Stimulated activated CD4-positive, alpha-beta T cell treated with anti-CD3 and anti-CD28 coated beads, TNF-alpha, amount 100 ng/mL, for 24 hours (primary cell): ENCODE measurements at regions not wholly inside any gene's neighbourhood (a gene's known extent, or its start where the extent isn't known, plus 50 kb on each side); places are given as distances from the start of the nearest gene placed in this dataset.
"Not testable (repeated sequence)": the region's sequence is repeated elsewhere in the genome, so short reads cannot be mapped to it uniquely, and the experiment has no call there.

Experiments used
- DNase-seq, 3 experiments: peaks; one replicate each; pipeline ENCODE4 v3.0.0-alpha.2; 2020; ENCODE audit warnings: low read depth in 3 of 3

- DNase-seq: peak in 1 of 3 experiments; percentile 22
Measured at GRCh38 chr10:9091530-9092093, 1037.1 kb downstream of the GATA3 start.

- peak in 1 of 3 experiments; percentile 15 for DNase-seq
Measured at GRCh38 chr10:9096288-9096687, 1041.8 kb downstream of the GATA3 start.

DNA sequence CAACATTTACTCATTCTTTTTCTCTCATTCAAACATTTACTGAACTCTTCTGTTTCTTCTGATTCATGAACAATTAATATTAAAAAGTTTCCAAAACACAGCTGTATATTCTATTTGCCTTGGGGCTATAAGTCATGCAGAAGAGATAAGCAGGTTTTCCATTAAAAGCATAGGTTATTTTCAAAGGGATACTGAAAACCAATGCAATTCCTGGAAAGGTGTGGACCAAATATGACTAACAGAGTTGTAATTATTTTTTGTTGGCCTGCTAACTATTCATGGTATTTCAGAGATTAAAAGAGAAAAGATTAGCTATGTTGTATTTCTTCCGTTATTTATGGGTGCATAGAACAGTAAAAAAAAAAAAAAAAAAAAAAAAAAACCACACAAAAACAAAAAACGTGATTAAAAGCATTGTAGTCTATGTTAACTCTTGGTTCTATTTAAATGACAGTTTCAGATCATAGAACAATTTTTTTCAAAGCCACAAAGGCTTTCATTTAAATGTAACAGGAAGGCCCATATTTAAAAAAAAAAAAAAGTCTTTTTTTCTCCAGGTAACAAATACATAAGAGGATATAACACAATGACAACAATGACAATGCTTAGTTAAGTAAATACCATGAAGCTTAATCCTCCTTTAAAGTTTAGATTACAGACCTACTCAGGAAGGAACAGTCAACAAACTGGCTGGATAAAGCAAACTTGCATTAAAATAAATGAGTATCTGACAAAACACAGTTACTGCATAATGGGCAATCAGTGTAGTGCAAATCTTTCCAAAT is 1042.9 kb downstream of the GATA3 start:
- DNase-seq: no peak

- DNase-seq: no peak
Measured at GRCh38 chr10:9097991-9098306, 1043.5 kb downstream of the GATA3 start.

GRCh38 chr10:9102026-9102425 is 1047.5 kb downstream of the GATA3 start:
- DNase-seq: no peak

GRCh38 chr10:9103301-9103700 is 1048.8 kb downstream of the GATA3 start:
- no peak for DNase-seq

GRCh38 chr10:9111976-9112375 is 1057.5 kb downstream of the GATA3 start:
- DNase-seq: no peak

GRCh38 chr10:9126728-9127127 is 1072.2 kb downstream of the GATA3 start:
- no peak for DNase-seq

DNA sequence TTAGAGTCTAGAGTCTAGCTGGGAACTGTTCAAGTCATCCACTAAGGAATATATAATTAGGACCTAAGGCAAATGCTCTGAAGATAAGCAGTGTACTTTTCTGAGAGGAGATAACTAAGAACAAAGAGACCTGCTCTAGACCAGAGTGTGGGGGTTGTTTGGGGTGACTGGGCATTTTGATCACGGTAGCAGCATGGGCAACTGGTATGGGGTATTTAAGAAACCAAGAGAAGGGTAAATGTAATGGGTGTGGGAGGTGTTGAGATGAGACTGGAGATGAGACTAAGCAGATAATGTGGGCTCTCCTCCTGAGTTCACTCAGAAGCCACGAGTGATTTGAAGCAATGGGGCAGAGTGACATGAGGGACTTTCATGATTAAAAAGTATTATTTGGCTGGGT is 1082.9 kb downstream of the GATA3 start:
- no peak for DNase-seq

DNA sequence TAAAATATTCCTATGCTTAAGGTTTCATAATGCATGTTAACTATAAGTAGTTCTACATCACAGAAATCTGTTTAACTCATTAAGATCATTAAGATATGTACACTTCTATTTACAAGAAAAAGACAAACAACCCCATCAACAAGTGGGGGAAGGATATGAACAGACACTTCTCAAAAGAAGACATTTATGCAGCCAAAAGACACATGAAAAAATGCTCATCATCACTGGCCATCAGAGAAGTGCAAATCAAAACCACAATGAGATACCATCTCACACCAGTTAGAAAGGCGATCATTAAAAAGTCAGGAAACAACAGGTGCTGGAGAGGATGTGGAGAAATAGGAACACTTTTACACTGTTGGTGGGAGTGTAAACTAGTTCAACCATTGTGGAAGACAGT is 1084.3 kb downstream of the GATA3 start:
- not testable (repeated sequence) for DNase-seq

- DNase-seq: no peak
Measured at GRCh38 chr10:9140373-9140772, 1085.9 kb downstream of the GATA3 start.

GRCh38 chr10:9147475-9147874 is 1093.0 kb downstream of the GATA3 start:
- DNase-seq: no peak

GRCh38 chr10:9149134-9149533 is 1094.6 kb downstream of the GATA3 start:
- no peak for DNase-seq

DNA sequence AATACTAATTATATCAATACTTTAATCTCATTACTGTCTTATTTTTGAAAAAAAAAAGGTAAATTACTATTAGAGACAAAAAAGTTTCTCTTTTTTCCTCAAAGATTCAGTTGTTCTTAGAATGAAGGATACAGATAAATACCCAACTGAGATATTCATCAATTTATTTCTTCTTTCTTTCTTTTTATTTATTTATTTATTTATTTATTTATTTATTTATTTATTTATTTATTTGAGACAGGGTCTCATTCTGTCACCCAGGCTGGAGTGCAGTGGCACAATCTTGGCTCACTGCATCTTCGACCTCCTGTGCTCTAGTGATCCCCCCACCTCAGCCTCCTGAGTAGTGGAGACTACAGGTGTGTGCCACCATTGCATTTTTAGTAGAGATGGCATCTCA is 1098.6 kb downstream of the GATA3 start:
- DNase-seq: not testable (repeated sequence)

DNA sequence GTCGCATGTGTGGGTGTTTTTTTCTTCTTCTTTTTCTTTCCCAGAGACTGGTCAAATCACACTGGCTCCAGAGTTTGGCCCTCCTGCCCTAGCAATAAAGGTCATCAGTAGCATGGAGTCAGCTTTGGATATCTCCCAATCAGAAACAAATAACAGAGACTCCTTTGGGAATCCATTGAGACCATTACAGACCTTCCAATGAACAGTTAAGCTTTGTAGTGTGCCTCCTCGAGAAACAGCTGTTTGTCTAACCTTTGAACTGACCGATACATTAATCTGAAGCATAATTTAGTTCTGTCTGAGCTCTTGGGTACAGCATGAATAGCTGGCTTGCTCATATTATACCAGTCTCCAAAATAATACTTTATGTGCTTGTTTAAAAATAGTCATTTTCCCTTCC is 1103.2 kb downstream of the GATA3 start:
- DNase-seq: no peak

DNA sequence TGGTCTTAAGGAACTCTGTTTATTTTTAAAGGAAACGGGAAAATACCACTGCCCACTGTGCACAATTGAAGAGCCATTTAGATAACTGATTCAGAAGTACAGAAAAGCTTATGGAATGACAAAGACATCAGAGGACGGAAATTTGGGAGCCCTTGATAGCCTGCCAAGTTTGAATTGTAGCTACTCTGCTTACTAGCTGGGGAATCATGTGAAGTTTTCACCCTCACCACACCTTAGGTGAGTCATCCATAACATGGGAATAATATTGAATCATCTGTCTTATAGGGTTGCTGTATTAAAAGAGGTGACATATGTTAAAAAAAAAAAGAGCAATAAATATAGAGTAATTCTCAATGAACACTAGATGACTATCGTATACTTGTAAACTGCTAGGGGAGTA is 1104.2 kb downstream of the GATA3 start:
- no peak for DNase-seq

DNA sequence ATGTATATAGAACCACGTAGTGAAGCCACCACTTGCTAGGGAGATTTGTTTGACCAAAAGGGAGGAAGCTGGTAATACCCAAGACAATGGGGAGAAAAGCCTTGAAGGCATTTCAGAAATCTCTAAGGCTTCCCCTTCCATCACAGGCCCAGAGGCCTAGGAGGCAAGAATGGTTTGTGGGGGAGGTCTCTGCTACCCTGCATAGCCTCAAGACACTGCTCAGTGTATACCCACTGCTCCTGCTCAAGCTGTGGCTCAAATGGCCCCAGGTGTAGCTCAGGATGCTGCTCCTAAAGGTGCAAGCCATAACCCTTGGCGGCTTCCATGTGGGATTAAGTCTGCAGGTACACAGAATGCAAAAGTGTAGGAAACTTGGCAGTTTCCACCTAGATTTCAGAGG is 1105.8 kb downstream of the GATA3 start:
- no peak for DNase-seq

- DNase-seq: no peak
Measured at GRCh38 chr10:9163699-9164098, 1109.2 kb downstream of the GATA3 start.

DNA sequence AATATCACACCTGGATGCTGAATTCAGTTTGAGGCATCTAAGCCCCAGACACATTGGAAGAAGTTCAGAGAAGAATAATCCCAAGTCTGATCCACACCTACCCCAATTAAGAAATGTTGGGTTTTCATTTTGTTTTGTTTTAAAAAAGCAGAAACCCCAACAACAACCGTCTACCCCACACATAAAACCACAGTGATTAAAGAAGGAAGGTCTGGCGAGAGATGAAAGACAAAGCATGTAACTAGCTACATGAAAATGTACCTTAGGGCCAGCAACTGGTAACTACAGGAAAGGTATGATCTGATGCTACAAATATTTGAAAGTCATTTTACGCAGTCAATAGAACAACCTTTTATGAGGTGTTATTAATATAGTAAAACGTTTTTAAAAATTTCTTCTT is 1112.3 kb downstream of the GATA3 start:
- no peak for DNase-seq

- no peak for DNase-seq
Measured at GRCh38 chr10:9172276-9172675, 1117.8 kb downstream of the GATA3 start.

DNA sequence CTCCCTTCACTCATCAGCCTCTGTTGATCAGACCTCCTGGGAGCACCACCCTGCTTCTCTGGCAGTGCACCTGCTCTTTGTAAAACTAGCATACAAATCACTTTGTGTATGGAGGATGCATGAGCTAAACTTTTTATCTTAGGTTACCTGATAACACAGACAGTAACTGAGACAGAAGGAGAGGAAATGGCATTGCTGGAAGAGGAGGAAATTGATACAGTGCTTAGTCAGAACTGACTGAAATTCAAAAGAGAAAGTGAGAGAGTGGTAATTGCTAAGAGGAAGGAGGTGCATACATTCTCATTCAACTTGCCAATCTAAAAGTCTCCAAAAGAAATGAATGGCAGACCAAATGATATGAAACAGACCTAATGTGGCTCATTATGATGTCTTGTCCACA is 1120.7 kb downstream of the GATA3 start:
- no peak for DNase-seq

GRCh38 chr10:9183197-9183880 is 1128.9 kb downstream of the GATA3 start:
- not testable (repeated sequence) for DNase-seq
